Fibroblast of skin of right biceps (primary cell): ENCODE measurements at regions not wholly inside any gene's neighbourhood (a gene's known extent, or its start where the extent isn't known, plus 50 kb on each side); places are given as distances from the start of the nearest gene placed in this dataset.
A peak's percentile ranks its signal among the peaks of the same experiment; 100 is the strongest.

ENCODE experiments used
- DNase-seq: peaks from one replicate; pipeline ENCODE4 v3.0.0-alpha.2; 2013

DNA sequence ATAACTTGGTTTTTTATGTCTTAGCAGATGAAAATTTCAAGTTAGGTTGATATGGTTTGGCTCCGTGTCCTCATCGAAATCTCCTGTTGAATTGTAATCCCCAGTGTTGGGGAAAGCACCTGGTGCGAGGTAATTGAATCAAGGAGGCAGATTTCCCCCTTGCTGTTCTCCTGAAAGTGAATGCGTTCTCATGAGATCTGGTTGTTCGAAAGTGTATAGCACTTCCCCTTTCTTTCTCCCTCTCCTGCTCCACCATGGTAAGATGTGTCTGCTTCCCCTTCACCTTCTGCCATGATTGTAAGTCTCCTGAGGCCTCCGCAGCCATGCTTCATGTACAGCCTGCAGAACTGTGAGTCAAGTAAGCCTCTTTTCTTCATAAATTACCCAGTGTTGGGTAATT is 242.1 kb upstream of the TNP1 start:
- no peak for DNase-seq

DNA sequence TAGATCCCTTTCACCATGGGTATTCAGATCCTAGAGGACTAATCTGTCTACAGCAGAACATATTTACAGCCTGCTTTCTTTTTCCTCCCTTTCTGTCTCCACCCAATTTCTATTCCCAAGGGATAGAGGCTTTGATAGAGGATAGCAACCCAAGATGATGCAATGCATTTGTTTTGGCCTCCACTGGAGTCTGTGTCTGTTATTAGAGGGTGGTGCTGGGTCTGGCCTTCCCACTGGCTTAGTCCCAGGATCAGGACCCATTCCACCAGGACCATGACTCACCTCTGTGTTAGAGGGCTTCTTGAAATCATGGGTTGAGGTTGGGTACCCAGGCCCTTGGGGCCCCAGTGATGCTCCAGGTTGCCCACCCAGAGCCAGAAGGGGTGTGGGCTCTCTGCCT is 239.7 kb upstream of the TNP1 start:
- peak; percentile 60 for DNase-seq

DNA sequence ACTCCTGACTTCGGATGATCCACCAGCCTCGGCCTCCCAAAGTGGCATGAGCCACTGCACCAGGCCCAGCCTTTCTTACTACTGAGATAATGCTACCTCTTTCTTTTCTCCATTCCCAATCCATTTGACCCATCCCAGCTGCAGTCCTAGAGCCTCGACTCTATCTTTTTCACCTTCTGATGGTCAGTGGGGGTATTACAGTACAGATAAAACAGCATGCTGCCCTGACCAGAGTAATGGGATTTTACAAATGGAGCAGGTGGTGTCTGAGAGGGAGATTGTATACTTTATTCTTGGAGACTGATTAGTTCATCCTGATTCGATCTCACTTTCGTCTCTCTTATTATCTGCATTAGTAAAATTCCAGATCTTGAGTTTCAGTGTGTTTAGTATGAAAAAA is 238.6 kb upstream of the TNP1 start:
- no peak for DNase-seq

DNA sequence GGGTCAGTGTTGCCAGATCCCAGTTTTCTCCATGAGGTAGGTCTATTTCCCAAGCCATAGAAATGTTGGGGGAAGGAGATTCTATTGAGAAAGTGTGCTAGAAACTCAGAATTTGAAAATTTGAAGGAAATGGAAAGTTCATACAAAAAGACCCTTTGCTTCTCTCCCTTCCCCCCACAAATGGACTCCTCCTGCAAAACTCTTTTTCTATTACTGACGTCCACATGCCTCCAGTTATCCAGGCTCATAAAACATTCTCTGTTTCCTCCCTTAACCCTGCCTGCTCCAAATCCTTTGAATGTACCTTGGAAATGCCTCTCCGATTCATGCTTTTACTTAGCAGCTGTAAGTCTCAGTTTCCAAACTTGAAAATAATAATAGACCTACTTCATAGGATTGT is 237.5 kb upstream of the TNP1 start:
- DNase-seq: no peak

DNA sequence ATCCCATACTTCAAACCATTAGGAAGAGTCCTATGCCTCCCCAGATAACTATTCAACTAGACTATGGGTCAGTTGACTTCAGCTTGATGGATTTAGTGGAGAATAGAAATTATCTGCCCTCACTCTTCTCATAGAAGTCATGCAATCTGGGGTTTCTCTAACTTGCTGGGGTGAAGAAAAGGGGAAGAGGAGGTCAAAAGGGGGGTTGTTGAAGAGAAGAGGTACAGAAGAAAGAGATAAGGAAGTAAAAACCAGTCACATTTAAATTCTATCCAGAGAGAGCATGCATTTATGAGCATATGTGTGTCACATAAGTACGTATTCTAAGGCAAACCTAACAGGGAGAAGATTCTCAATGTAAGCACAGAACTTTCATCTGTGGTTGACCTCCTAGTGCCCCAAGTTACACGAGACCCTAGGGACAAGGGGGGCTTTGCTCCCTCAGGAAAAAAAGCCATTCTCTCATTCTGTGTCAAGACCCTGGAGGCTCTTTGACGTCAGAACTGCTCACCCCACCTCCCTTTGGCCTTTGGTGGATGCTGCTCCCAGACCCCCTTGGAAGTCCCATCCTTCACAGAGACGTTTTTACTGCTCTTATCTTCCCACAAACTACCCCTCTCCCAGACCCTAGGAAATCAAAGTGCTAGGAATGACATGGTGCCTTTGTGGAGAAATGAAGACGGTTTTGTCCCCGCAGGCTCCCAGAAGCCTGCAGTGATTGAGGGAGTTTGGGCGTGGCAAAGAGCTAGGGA is 236.8 kb upstream of the TNP1 start:
- no peak for DNase-seq

DNA sequence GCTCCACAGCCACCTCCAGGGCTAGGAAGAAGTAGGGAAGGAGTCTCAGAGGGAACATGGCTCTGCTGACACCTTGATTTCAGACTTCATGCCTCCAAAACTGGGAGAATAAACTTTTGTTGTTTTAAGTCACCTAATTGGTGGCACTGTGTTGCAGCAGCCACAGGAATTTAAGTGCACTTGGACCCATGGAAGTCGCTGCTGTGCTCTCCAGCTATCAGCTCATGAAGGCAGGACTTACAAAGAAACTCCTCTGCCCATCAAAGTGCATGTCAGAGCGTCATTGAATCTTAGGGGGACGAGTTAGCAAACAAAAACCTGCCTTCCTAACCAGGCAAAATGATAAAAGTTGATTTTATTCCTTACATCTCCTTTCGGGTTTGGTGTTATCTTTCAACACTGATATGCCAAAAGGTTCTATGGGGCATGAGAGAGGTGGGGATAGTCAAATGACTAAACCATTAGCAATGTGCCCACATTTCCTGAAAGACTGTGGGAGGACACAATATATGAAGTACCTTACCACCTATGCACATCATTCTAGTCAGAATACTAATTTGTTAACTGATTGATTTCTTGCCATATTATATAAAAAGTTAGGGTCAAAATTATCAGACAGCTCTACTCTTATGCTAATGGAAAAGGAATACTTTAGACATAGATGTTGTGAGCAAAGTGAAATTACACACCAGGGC is 235.8 kb upstream of the TNP1 start:
- no peak for DNase-seq

DNA sequence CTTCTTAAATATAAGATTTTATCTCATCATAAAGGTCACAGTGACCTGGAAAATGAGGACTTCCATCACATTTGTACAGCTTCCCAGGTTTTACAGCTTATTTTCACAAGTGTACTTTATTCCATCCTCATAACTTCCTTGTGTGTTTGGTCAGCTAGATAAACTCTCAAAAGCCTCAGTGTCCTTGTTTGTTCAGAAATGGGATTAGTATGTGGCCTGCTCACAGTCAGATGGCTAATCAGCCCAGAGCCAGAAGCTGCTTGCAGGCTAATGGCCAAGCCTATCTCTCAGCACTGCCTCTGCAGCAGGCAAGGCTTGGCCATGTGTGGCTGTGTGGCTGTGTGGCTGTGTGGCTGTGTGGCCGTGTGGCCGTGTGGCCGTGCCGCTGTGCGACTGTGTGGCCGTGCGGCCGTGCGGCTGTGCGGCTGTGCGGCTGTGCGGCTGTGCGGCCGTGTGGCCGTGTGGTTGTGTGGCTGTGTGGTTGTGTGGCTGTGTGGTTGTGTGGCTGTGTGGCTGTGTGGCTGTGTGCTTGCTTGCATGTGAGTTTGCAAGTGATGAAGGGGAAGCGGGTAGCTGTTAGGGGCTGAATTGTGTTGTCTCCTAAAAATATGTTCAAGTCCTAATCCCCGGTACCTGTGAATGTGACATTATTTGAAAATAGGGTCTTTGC is 233.0 kb upstream of the TNP1 start:
- DNase-seq: no peak

DNA sequence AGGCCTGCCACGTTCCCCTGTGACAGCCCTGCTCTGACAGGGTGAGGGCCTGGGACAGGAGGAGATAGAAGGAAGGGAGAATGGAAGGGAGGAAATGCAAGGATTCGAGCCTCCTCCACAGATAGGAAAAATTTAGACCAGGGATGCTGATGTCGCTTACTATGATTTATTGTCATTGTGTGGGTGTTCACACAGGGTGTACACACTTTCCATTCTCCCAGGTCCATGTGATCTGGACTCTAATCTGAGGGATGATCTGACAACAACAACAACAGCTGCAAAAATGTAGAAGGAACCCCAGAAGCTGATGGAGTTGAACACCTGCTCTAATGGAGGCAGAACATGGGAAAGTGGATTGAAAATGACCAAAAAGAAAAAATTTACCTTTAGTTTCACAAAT is 231.7 kb upstream of the TNP1 start:
- DNase-seq: no peak

DNA sequence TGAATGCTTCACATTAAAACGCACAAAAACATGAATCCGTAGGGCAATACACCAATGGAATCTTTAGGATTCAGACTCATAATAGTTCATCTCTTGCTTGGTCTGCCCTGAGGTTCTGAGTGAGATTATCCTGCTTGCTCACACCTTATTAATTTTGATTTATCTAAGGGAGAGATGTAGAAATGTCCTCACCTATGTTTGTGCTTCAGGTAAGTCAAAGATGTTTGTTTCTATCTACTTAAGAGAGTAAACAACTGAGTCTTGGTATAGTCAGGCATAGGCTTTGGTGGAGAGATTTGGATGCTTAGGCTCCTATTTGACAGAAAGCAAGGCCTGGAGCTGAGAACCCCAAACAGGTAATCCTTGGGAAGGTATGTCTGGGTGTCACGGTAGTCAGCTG is 231.0 kb upstream of the TNP1 start:
- DNase-seq: no peak

DNA sequence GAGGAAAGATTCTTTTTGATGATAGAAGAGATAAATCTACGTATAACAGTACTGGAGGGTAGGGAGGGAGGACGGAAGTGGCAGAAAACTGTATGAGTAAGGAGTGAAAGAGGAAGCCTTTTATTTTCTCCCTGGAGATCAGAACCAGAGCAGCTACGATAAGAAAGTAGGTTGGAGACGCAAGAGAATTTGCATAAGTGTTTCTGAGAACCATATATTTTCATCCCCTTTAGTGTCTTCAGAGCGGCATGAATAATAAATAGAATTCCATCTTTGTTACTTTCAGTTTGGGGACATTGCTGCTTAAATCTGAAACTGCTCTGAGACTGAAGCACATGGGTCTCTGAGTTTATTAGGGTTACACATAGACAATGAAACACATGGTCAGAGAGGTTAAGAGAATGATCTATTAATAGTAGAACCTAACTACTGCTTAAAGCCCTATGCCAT is 230.2 kb upstream of the TNP1 start:
- DNase-seq: no peak

DNA sequence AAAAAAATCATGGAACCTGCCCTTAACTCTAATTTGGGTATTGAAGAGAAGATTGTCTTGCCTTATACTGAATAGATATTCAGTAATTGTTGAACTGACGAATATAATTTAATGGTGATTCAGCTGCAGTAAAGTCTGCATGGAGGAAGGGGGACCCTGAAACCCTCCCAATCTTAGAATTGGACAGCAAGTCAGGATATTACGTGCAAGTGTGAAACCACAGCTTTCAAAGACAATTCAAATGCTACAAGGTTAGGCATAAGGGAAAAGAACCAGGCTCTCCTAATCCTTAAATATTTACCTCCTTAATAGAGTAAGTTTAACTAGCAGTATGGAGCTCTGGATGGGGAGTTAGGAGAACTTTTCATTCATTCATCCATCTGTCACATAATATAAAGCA is 226.9 kb upstream of the TNP1 start:
- no peak for DNase-seq

DNA sequence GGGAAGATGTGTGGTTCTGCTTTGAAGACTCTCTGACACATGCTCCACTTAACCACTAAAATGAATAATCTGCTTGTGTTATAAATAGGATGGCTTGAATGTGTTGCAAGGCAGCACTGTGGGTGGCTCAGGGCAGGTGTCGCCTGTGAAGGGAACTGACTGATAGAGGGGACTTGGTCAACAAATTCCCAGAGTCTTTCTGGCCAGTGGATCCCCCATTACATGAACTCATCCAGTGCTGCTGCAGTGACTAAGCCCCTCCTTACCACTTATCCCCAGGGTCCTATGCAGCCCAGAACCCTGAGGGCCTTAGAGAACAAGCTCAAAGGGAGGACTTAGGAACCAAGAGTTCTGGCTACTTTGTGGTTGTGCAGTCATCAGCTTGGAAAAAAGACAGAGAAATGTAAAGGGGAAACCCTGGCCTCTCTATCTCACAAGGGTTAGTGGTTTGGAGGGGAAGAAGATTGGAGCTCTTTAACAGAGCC is 226.2 kb upstream of the TNP1 start:
- peak; percentile 94 for DNase-seq

DNA sequence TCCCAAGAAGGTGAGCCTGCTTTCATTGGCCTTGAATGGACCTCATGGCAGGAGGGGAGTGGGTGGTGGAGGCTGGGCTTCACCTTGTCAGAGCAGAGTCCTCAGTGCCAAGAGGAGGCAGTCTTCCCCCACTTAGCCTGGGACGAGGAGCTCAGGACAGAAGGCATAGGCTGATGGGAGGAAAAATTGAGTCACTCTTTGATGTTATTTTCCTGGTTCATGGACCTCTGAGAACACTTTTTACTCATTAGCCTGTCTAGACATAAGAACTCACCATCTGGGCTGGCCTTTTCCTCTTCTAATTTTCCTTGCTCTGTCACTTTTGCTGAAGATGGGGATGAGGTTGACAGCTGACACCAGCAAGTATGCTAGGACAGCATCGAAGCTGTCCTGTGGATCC is 225.7 kb upstream of the TNP1 start:
- peak; percentile 90 for DNase-seq

DNA sequence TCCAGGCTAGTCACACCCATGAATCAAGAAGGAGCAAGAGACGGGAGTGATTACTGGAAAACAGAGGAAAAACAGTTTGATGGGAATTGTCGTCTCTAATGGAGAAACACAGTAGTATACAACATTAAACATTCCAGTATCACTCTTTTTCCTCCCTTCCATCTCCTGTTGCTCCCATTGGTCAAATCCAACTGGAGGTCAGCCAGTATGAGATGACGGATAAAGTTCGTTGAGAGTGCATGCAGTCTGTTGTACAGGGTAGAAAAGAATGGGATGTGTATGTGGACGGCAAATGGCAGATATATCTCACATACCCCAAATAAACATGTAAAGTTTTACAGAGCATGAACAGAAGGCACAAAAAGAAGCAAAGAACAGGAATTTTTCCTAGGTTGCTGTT is 221.9 kb upstream of the TNP1 start:
- DNase-seq: no peak

DNA sequence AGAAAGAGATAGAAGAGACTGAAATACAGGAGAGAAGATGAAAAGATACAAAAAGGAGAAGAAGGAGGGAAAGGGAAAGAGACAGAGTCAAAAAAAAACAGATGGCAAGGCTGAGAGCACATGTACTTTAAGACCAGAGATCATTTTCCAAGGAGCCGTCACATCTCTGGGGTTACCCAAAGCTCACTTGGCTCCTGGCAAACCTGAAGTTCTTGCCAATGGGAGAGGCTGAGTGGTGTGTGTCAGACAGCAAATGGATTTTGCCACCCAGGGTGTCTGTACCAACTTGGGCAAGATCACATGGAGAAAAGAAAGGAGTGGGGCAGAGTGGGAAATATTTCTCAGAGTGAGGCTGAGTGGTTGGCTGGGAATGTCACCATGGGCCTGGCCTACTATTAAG is 219.3 kb upstream of the TNP1 start:
- DNase-seq: no peak

DNA sequence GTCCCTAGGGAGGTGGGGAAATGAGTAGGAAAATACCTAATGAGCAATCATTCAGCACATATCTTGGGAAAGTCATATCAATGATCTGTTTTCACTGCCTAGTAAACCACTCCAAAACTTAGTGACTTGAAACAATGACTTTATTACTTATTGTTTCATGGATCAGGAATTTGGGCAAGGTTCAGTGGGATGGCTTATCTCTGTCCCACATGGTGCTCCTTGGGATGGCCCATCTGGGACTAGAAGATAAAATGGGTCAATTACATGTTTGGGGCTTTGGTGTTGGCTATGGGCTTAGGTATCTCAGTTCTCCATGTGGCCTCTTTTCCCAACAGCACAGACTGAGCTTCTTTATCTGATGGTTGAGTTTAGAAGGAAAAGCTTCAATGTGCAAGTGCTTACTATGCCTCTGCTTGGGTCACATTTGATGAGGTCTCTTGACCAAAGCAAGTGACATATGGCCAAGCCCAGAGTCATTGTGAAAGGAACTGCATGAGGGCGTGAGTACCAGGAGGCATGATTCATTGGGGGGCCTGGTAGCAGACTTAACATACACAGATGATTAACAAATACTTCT is 218.1 kb upstream of the TNP1 start:
- DNase-seq: peak; percentile 53

DNA sequence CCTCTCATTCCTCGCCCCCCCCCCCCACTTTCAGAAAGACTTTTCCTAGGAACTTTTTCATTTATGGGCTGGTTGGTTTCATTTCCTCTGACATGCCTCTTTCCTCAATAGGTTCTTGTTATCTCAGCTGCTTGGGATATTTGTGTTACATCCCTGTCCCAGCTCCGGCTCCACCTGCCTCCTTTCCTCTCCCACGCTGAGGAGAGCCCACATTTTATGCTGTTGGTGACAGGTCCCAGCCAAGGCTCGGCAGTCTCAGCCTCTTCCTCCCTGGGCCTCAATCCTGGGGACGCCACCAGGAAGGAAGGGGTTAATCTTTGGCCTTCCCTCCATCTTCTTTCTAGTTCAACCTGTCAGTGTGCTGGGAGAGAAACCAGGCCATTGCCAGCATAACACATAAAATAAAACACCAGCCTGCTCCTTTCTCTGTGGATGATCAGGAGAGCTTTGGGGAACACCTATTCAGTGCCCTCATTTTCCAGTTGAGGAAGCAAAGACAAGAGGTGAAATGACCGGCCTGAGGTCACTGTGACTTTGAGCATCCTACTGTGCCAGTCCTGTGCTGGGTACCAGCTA is 216.9 kb upstream of the TNP1 start:
- DNase-seq: no peak

DNA sequence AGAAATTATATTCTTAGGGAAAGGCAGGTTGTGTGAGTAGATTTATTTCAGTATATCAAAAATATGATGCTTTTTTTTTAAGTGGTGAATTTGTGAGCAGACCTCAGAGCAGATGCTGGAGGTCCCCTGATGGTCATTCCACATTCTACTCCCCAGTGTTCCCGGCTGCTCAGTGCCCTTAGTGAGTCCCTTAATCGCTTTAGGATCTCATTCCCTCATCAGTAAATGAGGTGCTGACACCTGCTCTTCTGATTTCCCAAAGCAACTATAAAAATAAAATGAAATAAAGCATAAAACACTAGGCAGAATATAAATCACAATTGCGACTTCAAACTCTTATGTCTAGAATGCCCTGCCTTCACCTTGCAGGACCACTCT is 216.2 kb upstream of the TNP1 start:
- no peak for DNase-seq

DNA sequence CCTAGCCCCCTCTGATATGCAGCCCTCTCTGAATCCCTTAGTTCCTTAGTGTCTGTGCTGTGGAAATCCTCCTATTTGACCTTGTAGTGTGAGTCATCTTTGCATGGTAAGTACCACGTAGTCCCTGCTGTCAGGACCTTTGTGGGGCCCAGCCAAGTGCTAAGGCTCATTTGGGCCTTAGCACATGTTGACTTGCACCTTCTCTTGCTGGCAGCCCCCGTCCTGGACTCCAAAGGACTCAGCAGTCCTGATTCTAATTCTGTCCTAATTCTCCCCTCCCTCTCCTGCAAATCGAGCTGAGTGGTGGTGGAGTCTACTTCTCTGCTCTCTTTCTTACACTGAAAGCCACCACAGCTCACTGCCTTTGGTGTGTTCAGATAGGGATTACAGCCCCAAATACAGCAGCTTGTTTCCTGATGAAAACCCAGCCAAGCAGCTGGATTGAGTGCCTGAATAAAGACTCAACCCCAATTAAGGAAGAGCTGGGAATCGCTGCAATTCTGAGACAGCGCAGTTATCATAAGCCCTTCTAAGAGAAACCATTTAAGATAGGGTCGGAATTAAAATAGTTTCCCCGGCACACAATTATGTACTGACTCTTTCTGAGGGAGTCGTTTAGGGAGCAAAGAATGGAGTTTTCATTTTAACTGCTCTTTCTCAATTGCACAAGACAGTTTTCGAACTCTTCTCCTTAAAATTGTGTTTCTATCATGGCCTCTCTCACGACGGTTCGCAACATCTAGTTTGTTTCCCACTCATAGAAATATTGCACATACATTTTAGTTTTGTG is 215.6 kb upstream of the TNP1 start:
- peak; percentile 44 for DNase-seq

DNA sequence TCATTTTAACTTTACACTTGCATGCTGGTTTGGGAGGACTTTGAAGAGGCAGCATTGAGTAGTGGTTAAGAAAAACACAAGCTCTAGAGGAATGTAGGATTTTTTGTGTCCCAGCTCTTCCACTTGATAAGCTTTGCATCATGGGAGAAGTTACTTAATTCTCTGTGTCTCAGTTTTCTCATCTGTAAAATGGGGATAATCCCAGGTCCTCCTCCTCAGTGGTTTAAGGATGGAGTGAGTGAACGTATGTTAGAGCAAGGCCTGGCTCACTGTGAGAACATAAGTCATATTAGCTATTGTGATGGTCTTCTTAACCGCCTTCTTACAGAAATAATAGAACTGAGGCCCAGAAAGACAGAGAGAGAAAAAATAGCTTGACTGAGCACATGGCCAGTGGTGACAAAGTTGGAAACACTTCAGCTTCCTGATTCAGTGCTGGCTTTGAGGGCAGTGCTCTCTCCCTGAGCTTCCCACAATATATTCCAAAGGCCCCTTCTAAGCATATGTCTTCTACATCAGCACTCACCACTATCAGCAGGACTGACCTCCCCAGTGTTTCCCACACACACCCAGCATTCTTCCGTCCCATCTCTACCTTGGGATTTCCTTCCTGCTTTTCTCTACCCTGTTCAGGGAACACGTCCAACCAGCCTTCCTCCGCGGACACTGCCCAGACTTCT is 214.9 kb upstream of the TNP1 start:
- DNase-seq: no peak

DNA sequence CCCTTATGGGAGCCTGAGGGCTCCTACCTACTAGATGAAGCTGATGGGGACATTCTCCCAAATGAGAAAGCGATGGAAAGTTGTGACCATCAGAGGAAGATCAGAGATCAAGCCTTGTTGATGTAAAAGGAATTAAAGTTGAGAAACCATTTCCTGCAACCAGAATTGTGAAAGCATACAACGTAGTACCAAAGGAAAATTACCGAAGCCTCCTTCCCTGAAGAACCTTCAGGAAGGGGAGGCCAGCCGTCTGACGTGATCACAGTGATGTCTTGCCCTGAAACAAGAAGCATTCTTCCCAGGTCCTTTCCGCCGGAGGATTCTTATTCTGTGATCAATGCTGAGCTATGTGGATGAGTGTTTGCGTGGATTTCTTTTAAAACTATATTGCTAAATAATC is 211.6 kb upstream of the TNP1 start:
- no peak for DNase-seq

DNA sequence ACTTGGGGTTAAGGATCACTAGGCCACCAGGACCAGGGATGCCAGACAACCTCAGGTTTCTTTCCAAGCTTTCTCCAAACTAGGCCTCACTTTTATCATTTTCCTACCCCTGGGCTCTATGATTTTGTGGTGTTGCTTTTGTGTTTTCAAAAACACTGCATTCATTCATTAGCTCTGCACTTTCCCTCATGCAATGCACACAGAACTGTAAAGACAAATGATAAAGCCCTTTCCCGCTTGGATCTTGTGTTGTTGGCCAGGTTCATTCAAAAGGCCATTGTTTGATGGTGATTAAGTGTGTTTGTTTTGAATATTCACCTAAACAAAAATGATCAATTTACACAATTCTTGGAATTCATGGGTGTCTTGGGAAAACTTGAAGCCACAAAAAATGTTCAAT is 210.7 kb upstream of the TNP1 start:
- DNase-seq: no peak
